GDM1 (cell line): ENCODE measurements at regions not wholly inside any gene's neighbourhood (a gene's known extent, or its start where the extent isn't known, plus 50 kb on each side); places are given as distances from the start of the nearest gene placed in this dataset.
A peak's percentile ranks its signal among the peaks of the same experiment; 100 is the strongest.

Source experiments
- DNase-seq: peaks from one replicate; lab custom pipeline; 2025; lab: John Stamatoyannopoulos, UW

GRCh38 chr3:177742273-177742672 is 545.0 kb upstream of the TBL1XR1 start:
- no peak for DNase-seq

- no peak for DNase-seq
Measured at GRCh38 chr3:177743173-177743890, 546.0 kb upstream of the TBL1XR1 start.

- DNase-seq, result no peak
Measured at GRCh38 chr3:177744873-177745606, 547.8 kb upstream of the TBL1XR1 start.

- no peak for DNase-seq
Measured at GRCh38 chr3:177745607-177746005, 548.3 kb upstream of the TBL1XR1 start.

- DNase-seq, result no peak
Measured at GRCh38 chr3:177746337-177746933, 549.2 kb upstream of the TBL1XR1 start.

GRCh38 chr3:177749836-177750235 is 552.6 kb upstream of the TBL1XR1 start:
- DNase-seq, result no peak

- DNase-seq, result no peak
Measured at GRCh38 chr3:177750436-177750835, 553.2 kb upstream of the TBL1XR1 start.

GRCh38 chr3:177751770-177752169 is 554.5 kb upstream of the TBL1XR1 start:
- no peak for DNase-seq

GRCh38 chr3:177752831-177753230 is 555.5 kb upstream of the TBL1XR1 start:
- DNase-seq, result no peak

GRCh38 chr3:177753451-177754155 is 556.3 kb upstream of the TBL1XR1 start:
- no peak for DNase-seq

GRCh38 chr3:177754508-177754921 is 557.2 kb upstream of the TBL1XR1 start:
- DNase-seq, result no peak

- DNase-seq, result no peak
Measured at GRCh38 chr3:177758126-177758525, 560.8 kb upstream of the TBL1XR1 start.

- DNase-seq, result no peak
Measured at GRCh38 chr3:177760803-177761202, 563.5 kb upstream of the TBL1XR1 start.

- no peak for DNase-seq
Measured at GRCh38 chr3:177764377-177764912, 567.2 kb upstream of the TBL1XR1 start.

- no peak for DNase-seq
Measured at GRCh38 chr3:177764933-177765332, 567.7 kb upstream of the TBL1XR1 start.

- no peak for DNase-seq
Measured at GRCh38 chr3:177770383-177771230, 573.3 kb upstream of the TBL1XR1 start.

GRCh38 chr3:177771780-177772179 is 574.5 kb upstream of the TBL1XR1 start:
- no peak for DNase-seq

- DNase-seq, result no peak
Measured at GRCh38 chr3:177772908-177773557, 575.8 kb upstream of the TBL1XR1 start.

- no peak for DNase-seq
Measured at GRCh38 chr3:177773717-177774116, 576.4 kb upstream of the TBL1XR1 start.

- DNase-seq, result no peak
Measured at GRCh38 chr3:177776661-177777101, 579.4 kb upstream of the TBL1XR1 start.

- DNase-seq, result peak; percentile 56
Measured at GRCh38 chr3:177777699-177778098, 580.4 kb upstream of the TBL1XR1 start.
